PC-3 (cell line): ENCODE measurements at regions not wholly inside any gene's neighbourhood (a gene's known extent, or its start where the extent isn't known, plus 50 kb on each side); places are given as distances from the start of the nearest gene placed in this dataset.

Experiments used
- EZH2phosphoT487 ChIP-seq: fragments of 300-600 bp; sonication (generic); IDR thresholded peaks from 2 replicates; pipeline ENCODE4 v1.6.1; 2018; ENCODE audit warnings: mild to moderate bottlenecking, antibody characterized with exemption, low read length, borderline replicate concordance
- TF ChIP-seq, protein P1 (sequence below): fragments of 300-600 bp; sonication (generic); conservative IDR thresholded peaks from 2 replicates; pipeline ENCODE4 v1.5.1; 2017; ENCODE audit warnings: antibody characterized with exemption, low read depth, mild to moderate bottlenecking, low read length

DNA sequence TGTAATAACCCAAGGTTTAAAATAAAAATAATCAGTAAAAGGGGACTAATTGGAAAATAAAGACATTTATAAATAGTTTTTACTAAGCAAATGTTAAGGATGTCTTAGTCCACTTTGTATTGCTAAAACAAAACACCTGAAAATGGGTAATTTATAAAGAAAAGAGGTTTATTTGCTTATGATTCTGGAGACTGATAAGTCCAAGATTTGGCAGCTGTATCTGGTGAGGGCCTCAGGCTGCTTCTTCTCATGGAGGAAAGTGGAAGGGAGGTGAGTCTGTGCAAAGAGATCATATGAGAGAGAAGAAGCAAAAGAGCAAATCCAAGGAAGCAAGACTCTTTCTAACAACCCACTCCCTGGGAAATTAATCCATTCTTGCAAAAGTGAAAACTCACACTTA lies 299.5 kb downstream of the DSC3 start:
- TF ChIP-seq, protein P1, sequence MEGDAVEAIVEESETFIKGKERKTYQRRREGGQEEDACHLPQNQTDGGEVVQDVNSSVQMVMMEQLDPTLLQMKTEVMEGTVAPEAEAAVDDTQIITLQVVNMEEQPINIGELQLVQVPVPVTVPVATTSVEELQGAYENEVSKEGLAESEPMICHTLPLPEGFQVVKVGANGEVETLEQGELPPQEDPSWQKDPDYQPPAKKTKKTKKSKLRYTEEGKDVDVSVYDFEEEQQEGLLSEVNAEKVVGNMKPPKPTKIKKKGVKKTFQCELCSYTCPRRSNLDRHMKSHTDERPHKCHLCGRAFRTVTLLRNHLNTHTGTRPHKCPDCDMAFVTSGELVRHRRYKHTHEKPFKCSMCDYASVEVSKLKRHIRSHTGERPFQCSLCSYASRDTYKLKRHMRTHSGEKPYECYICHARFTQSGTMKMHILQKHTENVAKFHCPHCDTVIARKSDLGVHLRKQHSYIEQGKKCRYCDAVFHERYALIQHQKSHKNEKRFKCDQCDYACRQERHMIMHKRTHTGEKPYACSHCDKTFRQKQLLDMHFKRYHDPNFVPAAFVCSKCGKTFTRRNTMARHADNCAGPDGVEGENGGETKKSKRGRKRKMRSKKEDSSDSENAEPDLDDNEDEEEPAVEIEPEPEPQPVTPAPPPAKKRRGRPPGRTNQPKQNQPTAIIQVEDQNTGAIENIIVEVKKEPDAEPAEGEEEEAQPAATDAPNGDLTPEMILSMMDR: no peak
- no peak for TF ChIP-seq EZH2phosphoT487
